Gastrocnemius medialis (tissue), 4 donors: ENCODE measurements at regions not wholly inside any gene's neighbourhood (a gene's known extent, or its start where the extent isn't known, plus 50 kb on each side); places are given as distances from the start of the nearest gene placed in this dataset.
"Not testable (repeated sequence)": the region's sequence is repeated elsewhere in the genome, so short reads cannot be mapped to it uniquely, and the experiment has no call there.

Source experiments
- POLR2A ChIP-seq, 2 donors: fragments of 450-650 bp; IDR thresholded peaks; one replicate each; pipeline ENCODE4 v1.6.1; 2017; ENCODE audit warnings: antibody characterized with exemption in 2 of 2, mild to moderate bottlenecking in 2 of 2, moderate library complexity in 2 of 2
- TF ChIP-seq, protein P1 (sequence below), 5 experiments: fragments of 450-650 bp in 3 of 5; fragments of 200-600 bp in 2 of 5; sonication (generic) in 2 of 5; IDR thresholded peaks in 4 of 5; conservative IDR thresholded peaks in 1 of 5; 1 replicate in 4 of 5; 2 replicates in 1 of 5; pipeline ENCODE4 v1.5.1; 2016 to 2019; ENCODE audit warnings: antibody characterized with exemption in 5 of 5, mild to moderate bottlenecking in 3 of 5, moderate library complexity in 3 of 5

DNA sequence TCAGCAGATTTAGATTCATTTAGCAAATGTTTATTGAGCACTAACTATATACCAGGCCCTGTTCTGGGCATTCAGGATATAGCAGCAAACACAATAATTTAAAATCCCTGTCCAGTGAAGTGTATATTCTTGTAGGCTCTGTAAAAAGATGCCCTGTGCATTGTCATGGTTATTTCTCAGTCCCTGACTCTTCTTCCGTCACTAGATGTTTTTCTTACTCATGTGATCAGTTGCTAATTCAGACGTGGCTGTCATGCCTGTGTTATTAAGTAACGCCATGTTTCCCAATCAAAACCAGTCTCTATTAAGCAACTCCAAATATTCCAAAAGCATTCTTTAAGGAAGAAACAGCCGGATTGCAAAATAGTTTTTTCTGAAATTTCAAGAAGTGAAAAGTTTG lies 118.7 kb upstream of the NBPF19 start:
- TF ChIP-seq POLR2A (IDR thresholded peaks at IDR 0.05) = not testable (repeated sequence)
- TF ChIP-seq, protein P1, sequence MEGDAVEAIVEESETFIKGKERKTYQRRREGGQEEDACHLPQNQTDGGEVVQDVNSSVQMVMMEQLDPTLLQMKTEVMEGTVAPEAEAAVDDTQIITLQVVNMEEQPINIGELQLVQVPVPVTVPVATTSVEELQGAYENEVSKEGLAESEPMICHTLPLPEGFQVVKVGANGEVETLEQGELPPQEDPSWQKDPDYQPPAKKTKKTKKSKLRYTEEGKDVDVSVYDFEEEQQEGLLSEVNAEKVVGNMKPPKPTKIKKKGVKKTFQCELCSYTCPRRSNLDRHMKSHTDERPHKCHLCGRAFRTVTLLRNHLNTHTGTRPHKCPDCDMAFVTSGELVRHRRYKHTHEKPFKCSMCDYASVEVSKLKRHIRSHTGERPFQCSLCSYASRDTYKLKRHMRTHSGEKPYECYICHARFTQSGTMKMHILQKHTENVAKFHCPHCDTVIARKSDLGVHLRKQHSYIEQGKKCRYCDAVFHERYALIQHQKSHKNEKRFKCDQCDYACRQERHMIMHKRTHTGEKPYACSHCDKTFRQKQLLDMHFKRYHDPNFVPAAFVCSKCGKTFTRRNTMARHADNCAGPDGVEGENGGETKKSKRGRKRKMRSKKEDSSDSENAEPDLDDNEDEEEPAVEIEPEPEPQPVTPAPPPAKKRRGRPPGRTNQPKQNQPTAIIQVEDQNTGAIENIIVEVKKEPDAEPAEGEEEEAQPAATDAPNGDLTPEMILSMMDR (IDR thresholded peaks at IDR 0.05 in 4 of 5, conservative IDR thresholded peaks at IDR 0.05 in 1 of 5) = not testable (repeated sequence)
